CD4-positive, alpha-beta T cell treated with Interleukin-21 for 1 hour (primary cell): ENCODE measurements at regions not wholly inside any gene's neighbourhood (a gene's known extent, or its start where the extent isn't known, plus 50 kb on each side); places are given as distances from the start of the nearest gene placed in this dataset.
"Not testable (repeated sequence)": the region's sequence is repeated elsewhere in the genome, so short reads cannot be mapped to it uniquely, and the experiment has no call there.

Experiments used
- DNase-seq: peaks from one replicate; pipeline ENCODE4 v3.0.0-alpha.2; 2020

GRCh38 chr21:35449846-35450245 lies 400.7 kb upstream of the RUNX1 start:
- no peak for DNase-seq

DNA sequence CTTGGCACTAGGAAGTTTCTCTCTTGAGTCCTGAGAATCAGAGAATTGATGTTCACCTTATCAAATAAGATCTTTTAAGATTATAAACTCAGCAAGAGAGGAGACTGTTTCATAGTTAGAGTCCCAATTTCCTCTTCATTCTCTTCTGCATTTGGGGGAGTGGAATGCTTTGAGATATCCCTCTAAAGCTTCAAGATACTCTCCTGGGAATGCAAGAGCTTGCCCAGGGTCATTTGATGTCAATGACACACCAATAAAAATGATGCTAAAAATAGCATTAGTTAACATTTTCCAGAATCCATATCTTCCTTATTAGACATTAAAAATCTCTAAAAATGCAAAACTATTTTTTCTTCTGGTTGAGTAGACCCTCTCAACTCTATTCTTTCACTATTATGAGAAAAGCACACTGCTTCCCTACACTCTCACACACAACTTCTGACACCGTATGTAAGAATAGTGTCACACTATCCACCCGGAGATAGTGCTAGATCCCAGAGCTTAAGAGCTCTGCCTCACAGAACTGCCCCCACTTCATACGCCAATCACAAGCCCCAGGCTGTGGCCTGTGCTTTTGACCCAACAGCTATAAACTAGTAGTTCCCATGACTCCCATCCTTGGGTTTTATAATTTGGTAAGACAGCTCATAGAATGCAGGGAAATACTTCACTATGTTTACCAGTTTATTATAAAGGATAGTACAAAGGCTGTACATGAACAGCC lies 399.9 kb upstream of the RUNX1 start:
- DNase-seq: no peak

GRCh38 chr21:35444391-35444790 lies 395.3 kb upstream of the RUNX1 start:
- DNase-seq: no peak

- no peak for DNase-seq
These were observed 392.9 kb upstream of the RUNX1 start for GRCh38 chr21:35441868-35442582.

- DNase-seq: no peak
These were observed 389.7 kb upstream of the RUNX1 start for GRCh38 chr21:35438643-35439404.

DNA sequence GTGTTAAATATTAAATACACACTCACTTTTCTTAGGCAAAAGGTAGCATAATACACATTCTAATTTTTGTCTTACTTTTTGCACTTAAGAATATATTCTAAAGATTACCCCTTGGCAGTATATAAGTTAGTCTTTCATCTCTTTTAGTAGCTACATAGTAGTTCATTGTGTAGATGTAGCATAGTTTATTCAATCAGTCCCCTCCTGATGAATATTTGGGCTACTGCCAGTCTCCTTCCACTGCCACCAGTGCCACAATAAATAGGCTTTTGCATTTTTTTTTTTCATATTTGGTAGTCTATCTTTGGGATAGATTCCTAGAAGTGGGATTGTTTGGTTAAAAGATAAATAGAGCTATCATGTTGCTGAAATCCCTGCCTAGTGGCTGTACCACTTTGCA lies 388.8 kb upstream of the RUNX1 start:
- no peak for DNase-seq

- DNase-seq: no peak
These were observed 387.8 kb upstream of the RUNX1 start for GRCh38 chr21:35436899-35437298.

- DNase-seq: not testable (repeated sequence)
These were observed 383.5 kb upstream of the RUNX1 start for GRCh38 chr21:35432601-35433000.

DNA sequence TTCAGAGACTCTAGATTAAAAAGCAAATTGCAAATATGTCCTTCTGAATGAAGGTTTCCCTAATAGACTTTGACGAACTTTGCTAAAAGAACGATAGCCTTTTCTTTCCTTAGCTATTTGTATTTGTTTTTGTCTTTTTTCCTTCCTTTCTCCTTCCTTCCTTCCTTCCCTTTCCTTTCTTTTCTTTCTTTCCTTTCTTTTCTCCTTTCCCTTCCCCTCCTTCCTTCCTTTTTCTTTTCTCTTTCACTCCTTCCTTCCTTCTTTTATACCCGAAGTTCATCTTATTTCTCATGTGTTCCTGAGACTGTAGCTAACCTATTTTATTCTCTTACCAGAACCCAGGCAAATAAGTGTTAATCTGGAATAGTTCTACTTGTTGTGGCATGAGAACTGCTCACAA lies 381.2 kb upstream of the RUNX1 start:
- DNase-seq: no peak

DNA sequence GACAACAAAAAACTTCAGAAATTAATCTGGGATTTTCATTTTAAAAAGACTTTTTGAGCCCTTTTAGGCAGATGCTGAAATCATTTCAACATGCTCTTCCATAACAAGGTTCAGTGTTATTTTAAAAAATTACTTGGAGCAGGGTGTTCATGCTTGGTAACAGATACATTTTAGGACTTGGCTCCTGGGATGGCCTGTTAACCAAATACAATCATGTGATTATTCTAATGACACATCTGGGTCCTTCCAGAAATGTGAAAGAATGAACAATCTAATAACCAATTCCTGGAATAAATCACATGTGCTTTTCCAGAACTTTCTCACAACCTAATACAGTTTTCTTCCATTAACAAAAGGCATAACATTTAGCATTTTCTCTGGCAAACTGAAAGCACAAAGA lies 379.8 kb upstream of the RUNX1 start:
- no peak for DNase-seq

DNA sequence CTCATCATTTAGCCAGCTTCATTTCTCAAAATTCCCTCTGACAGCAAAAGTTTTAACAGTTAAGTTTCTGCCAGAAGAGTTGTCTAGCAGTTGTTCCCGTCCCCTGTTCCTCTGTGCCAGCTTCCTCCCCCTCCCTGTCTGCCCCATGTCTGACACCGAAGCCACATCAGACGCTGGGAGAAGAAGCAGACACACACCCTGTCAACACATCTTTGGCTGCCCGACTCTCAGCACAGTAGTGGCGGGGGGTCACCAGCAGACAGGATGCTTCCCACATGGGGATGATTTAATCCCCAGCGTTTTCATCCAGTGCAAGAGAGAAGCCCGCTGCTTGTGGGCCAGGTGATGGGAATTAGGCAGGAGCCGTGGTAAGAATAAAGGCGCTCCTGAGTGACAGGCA lies 379.4 kb upstream of the RUNX1 start:
- DNase-seq: peak; percentile 31

- DNase-seq: no peak
These were observed 378.9 kb upstream of the RUNX1 start for GRCh38 chr21:35428001-35428320.

DNA sequence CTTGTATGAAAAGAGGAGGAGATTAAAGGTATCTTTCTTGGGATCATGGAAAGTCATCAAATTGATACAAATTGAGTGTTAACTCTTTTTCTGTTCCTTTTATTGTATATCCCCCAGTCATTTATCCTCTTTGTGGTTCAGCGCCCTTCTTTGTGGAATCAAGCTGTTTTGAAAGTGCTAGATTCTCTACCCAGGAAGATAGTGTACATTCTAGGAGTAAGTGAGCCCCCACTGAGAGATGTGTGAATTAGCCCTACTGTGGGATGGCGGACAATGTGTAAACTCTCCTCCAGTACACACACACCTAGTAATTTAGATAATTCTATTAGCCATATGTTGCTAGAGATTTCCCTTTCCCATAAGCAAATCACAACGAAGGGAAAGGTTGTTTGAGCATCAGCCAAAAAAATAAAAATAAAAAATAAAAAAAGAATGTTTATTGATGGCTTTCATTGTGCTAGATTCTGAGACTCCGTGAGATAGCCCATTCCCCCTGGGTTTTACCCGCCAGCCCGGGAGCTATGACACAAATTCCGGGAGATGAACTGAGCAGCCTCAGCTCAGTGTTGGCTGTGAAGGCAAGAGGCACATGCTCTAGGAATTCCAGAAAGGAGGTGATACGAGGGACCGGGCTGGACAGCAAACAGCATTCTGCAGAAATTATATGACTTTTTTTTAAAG lies 378.4 kb upstream of the RUNX1 start:
- DNase-seq: no peak

DNA sequence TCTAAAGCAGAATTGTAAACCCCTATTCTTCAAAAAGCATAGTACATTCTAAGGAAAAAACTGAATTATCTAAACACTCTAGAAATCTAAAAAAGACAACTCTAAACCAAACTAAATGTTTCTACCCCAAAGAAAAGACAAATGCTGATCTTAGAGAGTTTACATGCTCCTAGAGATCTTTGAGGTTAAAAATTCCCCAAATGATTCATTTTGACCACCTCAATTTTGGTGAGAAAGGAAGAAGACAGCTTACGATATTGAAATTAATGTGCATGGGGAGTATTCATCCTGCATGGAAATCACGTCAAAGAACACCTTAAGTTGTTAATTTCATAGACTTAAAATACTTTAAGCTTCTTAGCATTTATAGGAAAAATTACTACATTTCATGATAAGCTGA lies 377.8 kb upstream of the RUNX1 start:
- no peak for DNase-seq

DNA sequence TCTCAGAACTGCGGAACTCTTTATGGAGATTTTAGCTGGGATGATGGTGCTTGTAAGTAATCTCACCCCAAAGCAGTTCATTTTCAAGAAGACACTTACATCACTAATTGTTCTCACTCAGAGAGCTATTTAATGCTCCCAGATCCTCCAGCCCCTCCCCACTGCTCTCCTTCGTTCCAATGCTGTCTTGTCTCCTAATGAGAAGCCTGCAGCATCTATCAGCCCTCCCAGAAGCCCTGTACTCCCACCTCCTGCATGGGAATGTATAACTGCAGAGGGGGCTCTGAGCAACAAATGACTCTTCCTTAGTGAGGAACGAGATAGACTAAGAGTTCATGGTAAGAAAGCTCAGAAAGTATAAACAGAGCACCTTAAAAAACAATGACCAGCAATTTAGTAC lies 377.4 kb upstream of the RUNX1 start:
- no peak for DNase-seq

DNA sequence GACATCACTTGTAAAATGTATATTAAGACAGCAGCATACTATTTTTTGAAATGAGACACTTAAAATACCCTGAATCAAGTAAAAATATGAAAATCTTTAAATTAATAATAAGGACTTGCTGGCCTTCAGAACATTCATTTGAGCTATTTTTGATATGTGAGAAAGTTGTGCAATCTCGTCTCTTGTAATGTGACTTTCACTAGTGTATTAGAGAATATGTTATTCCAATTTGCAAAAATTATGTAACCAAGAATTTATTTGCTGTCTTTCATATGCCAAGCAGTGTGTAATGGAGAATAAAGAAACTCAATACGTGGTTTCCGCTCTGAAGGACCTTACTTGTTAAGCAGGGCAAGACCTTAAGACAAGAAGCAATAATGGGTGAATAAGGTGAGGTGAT lies 375.0 kb upstream of the RUNX1 start:
- DNase-seq: no peak

DNA sequence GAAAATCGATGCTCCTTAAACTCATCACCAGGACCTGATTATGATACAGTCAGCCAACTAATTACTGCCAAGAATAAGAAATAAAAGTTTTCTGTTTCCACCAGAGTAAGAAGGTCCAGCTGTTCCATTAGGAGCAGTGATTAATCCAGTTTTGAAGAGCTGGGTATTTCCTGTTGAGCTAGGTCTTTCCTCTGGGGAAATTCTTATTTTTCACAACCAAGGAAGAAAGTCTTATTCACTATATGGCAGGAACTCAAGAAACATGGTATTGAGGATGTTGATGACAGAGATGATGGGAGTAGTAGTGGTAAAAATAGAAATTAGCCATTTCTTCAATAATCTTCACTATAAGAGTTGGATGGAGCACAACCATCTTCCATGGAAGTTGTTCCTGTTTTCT lies 374.6 kb upstream of the RUNX1 start:
- DNase-seq: no peak

DNA sequence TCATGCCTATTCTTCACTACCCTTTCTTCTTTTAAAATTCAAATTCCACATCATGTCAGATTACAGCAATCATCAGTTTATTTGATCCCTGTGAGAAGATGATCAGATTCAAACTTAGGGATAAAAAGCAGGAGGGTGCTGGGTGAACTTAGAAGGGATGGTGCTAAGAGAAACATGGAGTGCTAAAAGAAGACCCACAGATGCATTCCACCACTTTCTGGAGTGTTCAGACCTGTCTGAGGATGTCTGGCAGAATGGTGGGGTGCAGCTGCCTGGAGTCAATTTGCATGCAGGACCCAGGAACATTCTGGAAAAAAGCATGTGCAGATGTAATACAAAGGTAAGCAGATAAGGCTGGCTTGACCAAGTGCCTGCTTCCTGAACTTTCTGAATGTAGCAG lies 372.9 kb upstream of the RUNX1 start:
- DNase-seq: no peak

GRCh38 chr21:35421221-35421620 lies 372.1 kb upstream of the RUNX1 start:
- DNase-seq: no peak

GRCh38 chr21:35420656-35421055 lies 371.6 kb upstream of the RUNX1 start:
- DNase-seq: no peak

DNA sequence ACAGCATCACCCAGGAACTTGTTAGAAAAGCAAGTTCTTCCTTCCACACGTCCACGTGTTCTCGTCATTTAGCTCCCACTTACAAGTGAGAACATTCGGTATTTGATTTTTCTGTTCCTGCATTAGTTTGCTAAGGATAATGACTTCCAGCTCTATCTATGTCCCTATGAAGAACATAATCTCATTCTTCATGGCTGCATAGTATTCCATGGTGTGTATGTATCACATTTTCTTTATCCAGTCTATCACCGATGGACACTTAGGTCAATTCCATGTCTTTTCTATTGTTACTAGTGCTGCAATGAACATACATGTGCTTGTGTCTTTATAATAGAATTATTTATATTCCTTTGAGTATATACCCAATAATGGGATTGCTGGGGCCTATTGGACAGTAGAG lies 368.7 kb upstream of the RUNX1 start:
- no peak for DNase-seq

GRCh38 chr21:35416866-35417489 lies 367.9 kb upstream of the RUNX1 start:
- DNase-seq: no peak

DNA sequence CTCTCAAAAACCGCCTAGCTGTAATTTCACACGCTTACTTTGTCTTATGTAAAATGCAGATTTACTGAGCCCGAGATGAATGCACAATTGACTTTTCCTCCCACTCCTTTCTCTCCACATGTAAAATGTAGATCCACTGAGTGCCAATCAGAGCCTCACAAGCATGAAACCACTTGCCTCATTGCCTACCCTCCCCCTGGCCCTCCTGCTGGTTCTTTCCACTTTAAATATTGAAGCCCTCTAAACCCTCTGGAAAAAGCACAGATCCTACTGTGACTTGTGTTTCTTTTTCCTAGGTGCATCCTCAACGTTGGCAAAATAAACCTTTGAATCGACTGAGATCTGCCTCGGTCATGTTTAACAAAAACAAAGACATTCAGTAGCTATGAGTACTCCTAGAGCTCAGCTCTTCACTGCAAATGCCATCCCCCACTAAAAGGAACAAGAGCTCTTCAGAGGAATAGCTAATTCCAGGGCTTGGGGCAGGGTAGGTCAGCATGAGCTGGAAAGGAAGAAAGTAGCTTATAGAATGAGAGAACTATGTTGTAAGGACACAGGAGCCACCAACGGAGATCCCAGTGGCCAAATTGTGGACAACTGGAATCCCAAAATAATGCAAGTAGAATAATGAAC lies 365.5 kb upstream of the RUNX1 start:
- no peak for DNase-seq
